ENCODE measurements at regions not wholly inside any gene's neighbourhood (a gene's known extent, or its start where the extent isn't known, plus 50 kb on each side); places are given as distances from the start of the nearest gene placed in this dataset.

DNA sequence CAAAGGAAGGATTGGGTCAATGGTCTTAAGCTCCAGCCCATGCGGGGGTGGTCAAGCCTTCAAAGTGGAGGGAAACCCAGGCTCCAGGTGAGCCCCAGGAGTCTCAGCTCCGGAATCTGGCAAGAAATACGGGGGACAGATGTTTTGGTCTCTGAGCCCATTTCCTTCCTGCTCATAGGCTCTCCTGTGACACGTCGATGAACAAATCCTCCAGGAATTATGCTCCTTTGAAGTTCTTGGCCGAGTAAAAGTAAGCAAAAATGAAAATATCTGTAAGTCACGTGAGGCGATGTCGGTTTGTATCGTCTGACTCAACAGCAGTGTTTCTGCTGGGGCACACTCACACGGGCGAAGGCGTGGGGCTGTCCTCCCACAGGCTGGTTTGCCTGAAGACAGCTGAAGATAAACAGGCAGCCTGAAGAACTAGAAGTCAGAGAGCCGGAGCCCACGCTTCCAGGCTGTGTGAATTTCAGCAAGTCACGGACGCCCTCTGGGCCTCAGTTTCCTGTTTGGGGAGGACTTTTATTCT is 52.6 kb upstream of the SMNDC1 start:
- Histone ChIP-seq H3K27me3 (ENCODE audit: control insufficient read depth in 2 of 2, insufficient read depth in 2 of 2, low read length in 2 of 2) (peaks cover 2 to 54% of the 10 kb centered on the region in 2 experiments; a peak in 4 of 5 replicates), H3K4me1 (replicated peaks in 1 of 2; ENCODE audit: control insufficient read depth in 2 of 2, insufficient read depth in 2 of 2, low read length in 2 of 2) (peaks cover 0 to 8% of the 10 kb centered on the region in 2 experiments; a peak in 3 of 5 replicates), H3K4me2 (ENCODE audit: insufficient read depth, low read length) (peak overlapping the region; percentile 34; the same call in 1 of the 2 replicates), H2AFZ (ENCODE audit: low read depth, low read length) (no peak overlapping the region), H3K9ac (ENCODE audit: insufficient read depth in 1 of 2, low read depth in 2 of 2, low read length in 2 of 2) (no peak overlapping the region), H3K9me1 (ENCODE audit: control insufficient read depth, insufficient read depth, low read length) (no peaks in the 10 kb centered on the region), H4K20me1 (replicated peaks; ENCODE audit: control insufficient read depth, insufficient read depth, low read length) (no peaks in the 10 kb centered on the region), H3K4me3 (no peak overlapping the region), H3K79me2 (ENCODE audit: control insufficient read depth, insufficient read depth, low read length) (no peaks in the 10 kb centered on the region), H3K27ac (ENCODE audit: extremely low read depth, low read depth, low read length) (no peak overlapping the region), H3K36me3 (ENCODE audit: control insufficient read depth, insufficient read depth, low read length) (no peaks in the 10 kb centered on the region), H3K9me3 (replicated peaks; ENCODE audit: control insufficient read depth, insufficient read depth, low read depth, low read length) (no peaks in the 10 kb centered on the region)
- peak; percentile 39; the same call in 2 of the 3 replicates for ATAC-seq
- POLR2A ChIA-PET, result no interaction called here
- in situ Hi-C loops (cut with MboI), result no loop called here
- peak in 2 of 4 experiments; percentile 22 to 41 for DNase-seq (ENCODE audit: extremely low read depth in 1 of 4, low spot score in 3 of 4)
- CTCF ChIA-PET (ENCODE audit: low intra/inter-chr PET ratio), result no interaction called here
- peak; percentile 15 for FAIRE-seq
- BruUV-seq (replicated peaks), result no TSS peak
- intact Hi-C loops (cut with micrococcal nuclease), result loop anchor here (5.0 kb wide), 1 partner anchor 40 kb away; no protein-coding TSS in a partner anchor
- 14% methylated on average over 17 of the region's 17 CpGs for WGBS (ENCODE audit: insufficient coverage, low coverage, missing lambda C conversion rate)
- TF ChIP-seq MTA3 (IDR thresholded peaks at IDR 0.05; ENCODE audit: borderline replicate concordance), result no peak
- no peak for TF ChIP-seq SIX5 (IDR thresholded peaks at IDR 0.05; ENCODE audit: borderline replicate concordance in 1 of 2, insufficient read depth in 1 of 2, low read depth in 1 of 2, low read length in 2 of 2)
- no peak for TF ChIP-seq ZC3H11A (IDR thresholded peaks at IDR 0.05; ENCODE audit: low read depth, low read length)
- TF ChIP-seq BACH1 (tag; IDR thresholded peaks at IDR 0.05), result peak; percentile 32; the same call in 1 of the 2 replicates
- TF ChIP-seq, protein P1, sequence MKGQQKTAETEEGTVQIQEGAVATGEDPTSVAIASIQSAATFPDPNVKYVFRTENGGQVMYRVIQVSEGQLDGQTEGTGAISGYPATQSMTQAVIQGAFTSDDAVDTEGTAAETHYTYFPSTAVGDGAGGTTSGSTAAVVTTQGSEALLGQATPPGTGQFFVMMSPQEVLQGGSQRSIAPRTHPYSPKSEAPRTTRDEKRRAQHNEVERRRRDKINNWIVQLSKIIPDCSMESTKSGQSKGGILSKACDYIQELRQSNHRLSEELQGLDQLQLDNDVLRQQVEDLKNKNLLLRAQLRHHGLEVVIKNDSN (CRISPR knock-in tag; IDR thresholded peaks at IDR 0.05), result peak; percentile 81
- TF ChIP-seq FOXK1 (CRISPR knock-in tag; IDR thresholded peaks at IDR 0.05; ENCODE audit: borderline replicate concordance), result no peak
- TF ChIP-seq NFE2 (IDR thresholded peaks at IDR 0.05; ENCODE audit: low read depth), result 0 out of 2 replicates have a peak, but pooled peaks have one; percentile 12
- TF ChIP-seq, protein P2, sequence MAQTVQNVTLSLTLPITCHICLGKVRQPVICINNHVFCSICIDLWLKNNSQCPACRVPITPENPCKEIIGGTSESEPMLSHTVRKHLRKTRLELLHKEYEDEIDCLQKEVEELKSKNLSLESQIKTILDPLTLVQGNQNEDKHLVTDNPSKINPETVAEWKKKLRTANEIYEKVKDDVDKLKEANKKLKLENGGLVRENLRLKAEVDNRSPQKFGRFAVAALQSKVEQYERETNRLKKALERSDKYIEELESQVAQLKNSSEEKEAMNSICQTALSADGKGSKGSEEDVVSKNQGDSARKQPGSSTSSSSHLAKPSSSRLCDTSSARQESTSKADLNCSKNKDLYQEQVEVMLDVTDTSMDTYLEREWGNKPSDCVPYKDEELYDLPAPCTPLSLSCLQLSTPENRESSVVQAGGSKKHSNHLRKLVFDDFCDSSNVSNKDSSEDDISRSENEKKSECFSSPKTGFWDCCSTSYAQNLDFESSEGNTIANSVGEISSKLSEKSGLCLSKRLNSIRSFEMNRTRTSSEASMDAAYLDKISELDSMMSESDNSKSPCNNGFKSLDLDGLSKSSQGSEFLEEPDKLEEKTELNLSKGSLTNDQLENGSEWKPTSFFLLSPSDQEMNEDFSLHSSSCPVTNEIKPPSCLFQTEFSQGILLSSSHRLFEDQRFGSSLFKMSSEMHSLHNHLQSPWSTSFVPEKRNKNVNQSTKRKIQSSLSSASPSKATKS (CRISPR knock-in tag; IDR thresholded peaks at IDR 0.05), result no peak
- peak; percentile 61; the same call in 1 of the 2 replicates for TF ChIP-seq RAD51 (IDR thresholded peaks at IDR 0.05; ENCODE audit: borderline replicate concordance, low read depth)
- no peak for TF ChIP-seq PURB (CRISPR knock-in tag; IDR thresholded peaks at IDR 0.05; ENCODE audit: low read depth)
- TF ChIP-seq CBFA2T3 (IDR thresholded peaks at IDR 0.05), result peak; percentile 20; the same call in 1 of the 2 replicates
- no peak for TF ChIP-seq EHMT2 (IDR thresholded peaks at IDR 0.05)
- TF ChIP-seq NR2C2 (CRISPR knock-in tag; IDR thresholded peaks at IDR 0.05), result no peak
- no peak for TF ChIP-seq NR2C2 (tag; IDR thresholded peaks at IDR 0.05)
- TF ChIP-seq CBFA2T2 (conservative IDR thresholded peaks at IDR 0.05), result peak; percentile 22; the same call in 1 of the 2 replicates
- TF ChIP-seq CBX3 (IDR thresholded peaks at IDR 0.05; ENCODE audit: borderline replicate concordance in 1 of 2, low read length in 2 of 2), result no peak
- TF ChIP-seq ELF2 (CRISPR knock-in tag; IDR thresholded peaks at IDR 0.05), result no peak
- TF ChIP-seq ETV5 (CRISPR knock-in tag; IDR thresholded peaks at IDR 0.05; ENCODE audit: low read depth), result no peak
- TF ChIP-seq TOE1 (IDR thresholded peaks at IDR 0.05; ENCODE audit: borderline replicate concordance), result peak; percentile 27; the same call in 1 of the 2 replicates
- TF ChIP-seq TOE1 (CRISPR knock-in tag; IDR thresholded peaks at IDR 0.05; ENCODE audit: borderline replicate concordance, low read depth), result no peak
- no peak for TF ChIP-seq GATA2 (CRISPR knock-in tag; IDR thresholded peaks at IDR 0.05)
- TF ChIP-seq TCF3 (CRISPR knock-in tag; IDR thresholded peaks at IDR 0.05), result no peak

All from K562 (cell line).